HG02763 (cell line): ENCODE measurements at regions not wholly inside any gene's neighbourhood (a gene's known extent, or its start where the extent isn't known, plus 50 kb on each side); places are given as distances from the start of the nearest gene placed in this dataset.

Source experiments
- ATAC-seq: cut with Tn5 transposase; IDR thresholded peaks from one replicate; pipeline ENCODE4 v1.9.1; 2021; ENCODE audit warnings: mild to moderate bottlenecking, moderate library complexity; ENCODE audit not compliant: unreplicated experiment

DNA sequence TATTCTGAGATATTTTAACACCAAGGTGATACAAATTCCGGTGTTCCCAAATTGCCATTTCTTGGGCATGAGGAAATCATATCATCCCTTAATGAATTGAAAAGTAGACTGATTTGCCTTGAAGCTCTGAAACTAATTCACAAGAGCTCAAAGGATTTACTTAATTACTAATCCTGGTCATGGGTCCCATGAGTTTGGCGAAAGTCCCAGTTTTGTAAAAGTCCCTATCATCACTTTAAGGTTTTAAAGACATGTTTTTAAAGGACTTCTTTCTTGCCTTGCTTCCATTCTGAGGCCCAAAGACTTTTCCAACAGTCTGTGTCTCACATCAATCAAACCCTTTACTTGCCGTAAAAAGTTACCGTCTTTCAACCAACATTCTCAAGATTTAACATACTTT, 377.9 kb downstream of the DNAJB9 start:
- no peak for ATAC-seq

DNA sequence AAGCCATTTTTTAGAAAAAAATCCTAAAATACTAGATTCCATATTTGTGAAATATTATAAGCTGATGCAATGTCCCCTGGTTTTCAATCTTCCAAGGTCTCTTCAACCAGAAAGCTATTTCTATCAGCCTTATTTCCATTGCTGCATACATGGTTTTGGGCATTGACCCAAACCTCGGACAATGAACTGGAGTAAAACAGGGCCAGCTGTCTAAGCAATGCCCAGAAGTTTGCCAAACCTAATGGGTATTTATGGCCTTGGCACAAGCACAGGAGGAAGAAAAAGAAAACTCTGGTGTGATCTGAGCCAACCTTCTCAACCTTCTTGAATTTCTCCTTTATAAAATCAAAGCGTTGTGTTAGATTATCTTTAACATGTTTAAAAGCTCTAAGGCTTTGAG, 402.3 kb downstream of the DNAJB9 start:
- ATAC-seq, result no peak

DNA sequence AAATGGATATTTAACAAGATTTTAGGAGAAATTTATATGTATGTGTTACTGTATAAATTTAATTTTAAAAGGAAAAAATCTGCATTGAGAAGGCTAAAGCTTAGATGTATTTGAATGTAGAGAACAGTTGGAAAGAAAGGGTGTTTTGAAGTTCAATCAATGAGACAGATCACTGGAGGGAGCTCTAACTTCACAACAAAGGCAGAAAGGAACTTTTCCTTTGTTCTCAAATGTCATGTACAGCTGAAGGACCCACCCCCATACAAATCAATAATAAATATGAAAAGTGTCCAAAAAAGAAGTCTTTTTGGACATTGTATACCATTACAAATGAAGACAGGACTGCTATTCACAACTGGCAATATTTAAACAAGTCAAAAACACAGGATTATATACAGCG, 403.4 kb downstream of the DNAJB9 start:
- no peak for ATAC-seq

DNA sequence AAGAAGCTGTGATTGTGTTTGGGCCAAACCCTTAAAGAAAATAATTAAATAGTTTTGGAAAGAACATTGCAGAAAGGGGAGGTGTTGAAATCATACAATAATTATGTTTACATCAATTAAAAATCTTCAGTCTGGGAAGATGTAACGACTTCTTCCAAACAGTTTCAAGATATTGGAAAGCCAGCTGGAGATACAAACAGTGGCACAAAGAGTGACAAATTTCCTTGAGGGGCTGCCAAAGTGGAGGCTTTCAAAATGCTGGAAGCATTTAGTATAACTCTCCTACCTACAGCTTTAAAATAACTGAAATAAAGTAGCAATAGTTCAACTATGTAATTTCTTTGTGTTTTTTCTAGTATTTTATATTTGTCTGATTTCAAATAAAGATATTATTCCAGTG, 405.0 kb downstream of the DNAJB9 start:
- no peak for ATAC-seq

DNA sequence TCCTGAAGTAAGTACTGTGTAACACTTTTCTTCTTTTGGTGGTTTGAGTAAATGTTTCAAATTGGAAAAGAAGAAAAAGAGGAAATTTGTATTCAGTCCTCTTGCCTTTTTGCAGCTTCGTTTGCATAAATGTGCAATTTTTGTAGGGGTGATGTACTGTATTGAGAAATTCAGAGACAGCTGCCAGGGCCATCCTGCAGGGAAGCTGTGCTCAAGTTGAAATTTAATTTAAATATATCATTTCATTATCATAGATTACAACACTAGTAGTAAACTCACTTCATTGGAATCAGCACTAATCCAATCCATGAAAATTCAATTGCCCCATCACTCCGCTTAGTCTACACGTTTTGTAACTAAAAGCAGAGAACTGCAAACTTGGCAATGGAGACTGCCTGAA, 415.4 kb downstream of the DNAJB9 start:
- ATAC-seq, result no peak

DNA sequence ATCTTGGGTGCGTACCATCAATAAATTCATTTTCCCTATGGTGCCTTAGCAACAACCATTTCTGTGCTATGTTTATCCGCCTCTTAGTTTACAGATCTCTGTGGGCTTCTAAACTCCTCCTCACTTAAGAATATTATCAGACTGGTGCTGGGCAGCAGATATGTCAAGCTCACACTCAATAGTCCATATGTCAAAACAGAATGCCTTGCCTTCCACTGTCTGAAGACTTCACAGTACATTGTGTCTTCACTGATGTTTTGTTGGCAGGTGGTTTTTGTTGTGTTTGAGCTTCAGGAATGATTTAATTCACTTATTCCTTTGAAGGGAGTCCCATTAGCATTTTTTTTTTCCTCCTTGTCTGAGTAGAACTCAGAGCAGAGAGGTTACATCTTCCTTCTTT, 419.6 kb downstream of the DNAJB9 start:
- ATAC-seq, result no peak

DNA sequence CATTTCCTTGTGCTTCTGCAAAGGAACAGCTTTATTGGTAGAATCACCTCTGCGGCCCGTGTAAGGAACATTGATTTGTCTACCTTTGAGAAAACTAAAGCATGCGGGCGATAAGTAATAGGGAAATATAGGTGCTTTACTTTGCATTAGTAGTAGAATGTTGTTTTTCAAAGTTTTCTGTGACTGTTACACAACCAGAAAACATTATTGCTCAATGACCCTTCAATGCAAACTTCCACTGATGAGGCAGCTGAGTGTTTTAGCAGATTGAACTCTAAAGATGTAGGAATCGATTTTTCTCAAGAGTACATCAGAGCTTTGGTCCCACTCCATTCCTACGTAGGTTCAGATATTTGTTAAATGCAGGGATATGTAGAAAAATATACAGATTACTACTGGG, 427.8 kb downstream of the DNAJB9 start:
- ATAC-seq, result no peak

DNA sequence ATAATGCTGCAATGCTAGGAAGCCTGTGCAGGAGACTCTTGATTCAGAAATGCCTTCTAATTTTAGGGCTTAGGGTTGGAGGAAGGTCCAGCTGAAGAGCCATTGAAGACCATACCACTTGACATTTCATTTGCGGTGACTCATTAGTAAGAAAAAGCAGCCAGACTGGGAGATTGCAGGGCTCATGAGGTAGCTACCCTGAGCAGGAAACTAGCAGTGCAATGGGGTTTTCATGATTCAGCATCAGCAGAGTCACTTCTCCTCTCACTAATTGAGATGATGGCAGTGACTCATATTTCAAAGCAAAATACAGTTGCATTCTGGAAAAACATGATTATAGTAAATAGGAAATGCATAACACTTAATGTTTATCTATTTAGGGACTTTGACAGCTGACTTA, 434.1 kb downstream of the DNAJB9 start:
- ATAC-seq, result no peak

DNA sequence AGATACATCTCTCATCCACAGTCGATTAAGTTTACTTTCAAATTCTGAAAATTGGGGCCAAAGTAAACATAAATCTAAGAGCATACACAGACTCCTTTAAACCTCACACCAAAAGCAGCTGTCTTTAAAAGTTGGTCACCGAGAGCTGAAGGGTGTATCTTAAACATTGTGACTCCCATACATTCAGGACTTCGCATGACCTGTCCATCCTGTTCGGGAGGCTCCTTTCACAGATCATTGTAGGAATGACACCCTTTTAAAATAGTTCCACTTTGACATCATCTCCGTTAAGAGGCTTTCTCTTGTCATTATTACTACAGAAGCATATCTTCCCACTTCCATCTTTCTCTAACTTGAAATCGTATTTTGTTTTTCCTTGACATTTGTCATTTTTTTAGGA, 440.0 kb downstream of the DNAJB9 start:
- no peak for ATAC-seq

DNA sequence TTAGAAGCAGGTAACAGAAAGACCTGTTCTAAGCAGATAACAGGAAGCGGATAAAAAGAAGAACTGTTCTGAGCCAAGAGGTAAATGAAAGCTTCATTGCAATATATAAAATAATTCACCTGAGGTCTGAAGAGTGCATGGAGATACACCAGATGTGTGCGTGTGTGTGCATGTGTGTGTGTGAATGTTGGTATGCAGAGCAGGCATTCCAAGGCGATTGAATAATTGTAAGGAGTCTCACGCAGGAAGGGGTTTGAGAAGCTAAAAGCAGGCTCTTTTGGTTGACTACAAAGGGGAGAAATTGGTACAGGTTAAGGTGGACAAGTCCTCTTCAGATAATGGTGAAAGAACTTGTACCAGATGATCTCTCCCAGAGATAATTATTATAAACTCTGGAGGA, 450.6 kb downstream of the DNAJB9 start:
- ATAC-seq, result no peak

DNA sequence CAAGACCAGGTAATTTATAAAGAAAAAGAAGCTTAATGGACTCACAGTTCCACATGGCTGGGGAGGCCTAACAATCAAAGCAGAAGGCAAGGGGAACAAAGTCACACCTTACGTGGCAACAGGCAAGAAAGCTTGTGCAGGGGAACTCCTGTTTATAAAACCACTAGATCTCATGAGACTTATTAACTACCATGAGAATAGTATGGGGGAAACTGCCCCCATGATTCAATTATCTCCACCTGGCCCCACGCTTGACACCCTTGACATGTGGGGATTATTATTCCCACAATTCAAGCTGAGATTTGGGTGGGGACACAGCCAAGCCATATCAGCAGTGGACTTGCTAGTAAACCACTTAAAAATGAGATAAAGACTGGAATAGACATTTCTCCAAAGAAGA, 451.7 kb downstream of the DNAJB9 start:
- no peak for ATAC-seq

DNA sequence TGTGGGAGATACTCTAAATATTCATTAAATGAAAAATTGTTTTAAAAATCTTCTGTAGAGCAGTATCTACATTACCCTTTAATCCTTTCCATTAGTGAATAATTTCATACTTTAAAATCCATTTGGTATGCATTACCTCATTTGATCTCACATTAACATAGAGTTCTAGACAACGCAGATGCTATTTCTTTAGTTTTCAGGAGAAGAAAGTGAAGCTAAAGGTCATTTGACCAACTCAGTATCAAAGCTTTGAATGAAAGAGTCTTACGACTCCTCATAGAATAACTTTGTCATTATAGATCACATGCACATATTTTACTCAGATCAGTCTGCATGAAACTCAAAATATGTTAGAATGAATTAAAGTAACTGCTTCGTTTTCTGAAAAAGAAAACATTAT, 460.2 kb downstream of the DNAJB9 start:
- no peak for ATAC-seq

DNA sequence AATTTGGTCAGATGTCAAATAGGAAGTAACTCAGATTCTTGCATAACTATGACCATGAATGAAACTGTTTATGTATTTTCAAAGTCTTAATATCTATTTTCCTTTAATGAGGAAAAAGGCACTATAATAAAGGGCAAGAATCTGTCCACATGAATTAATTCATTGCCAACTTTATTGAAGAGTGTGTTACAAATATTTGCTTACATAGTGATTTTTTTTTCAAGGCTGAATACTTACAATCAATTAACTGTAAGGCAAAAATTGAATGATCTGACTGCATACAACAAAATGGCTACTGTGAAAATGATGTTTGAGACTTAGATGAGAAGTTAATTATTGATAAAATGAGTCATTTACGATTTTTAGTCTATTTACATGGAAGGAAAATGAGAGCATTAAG, 475.0 kb downstream of the DNAJB9 start:
- ATAC-seq, result no peak

DNA sequence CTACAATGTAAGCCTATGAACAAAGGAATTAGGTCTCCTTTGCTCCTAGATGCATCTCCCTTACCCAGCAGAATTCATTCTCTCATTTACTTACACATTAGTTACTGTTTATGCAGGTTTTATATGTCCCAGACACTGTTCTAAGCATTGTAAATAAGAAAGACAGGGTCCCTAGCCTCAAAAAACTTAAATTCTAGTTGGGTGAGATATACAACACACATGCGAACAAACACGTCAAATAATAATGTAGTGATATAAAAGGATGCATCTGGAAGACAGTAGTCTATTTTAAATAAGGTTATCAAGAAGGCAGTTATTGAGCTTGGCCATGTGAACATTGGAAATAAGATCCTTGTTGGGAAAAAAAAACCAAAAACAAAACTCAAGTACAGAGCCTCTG, 479.7 kb downstream of the DNAJB9 start:
- no peak for ATAC-seq

DNA sequence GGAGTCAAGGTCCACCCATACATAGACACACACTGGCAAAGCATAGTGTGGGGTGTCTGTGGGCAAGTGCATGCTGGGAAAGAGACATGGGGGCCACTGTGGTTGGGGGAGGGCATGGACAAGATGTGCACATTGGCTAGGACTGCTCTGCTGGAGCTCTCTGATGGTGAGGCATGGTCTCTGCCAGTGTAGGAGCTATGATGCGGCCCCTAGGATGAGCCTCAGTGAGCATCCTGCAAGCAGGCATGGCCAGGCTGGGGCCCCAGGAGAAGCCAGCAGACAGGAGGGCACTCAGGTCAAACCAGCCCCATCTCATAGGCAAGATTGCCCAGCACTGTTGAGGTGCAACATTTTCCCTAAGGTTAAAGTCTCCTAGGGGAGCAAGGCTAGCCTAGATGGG, 489.4 kb downstream of the DNAJB9 start:
- ATAC-seq, result no peak

DNA sequence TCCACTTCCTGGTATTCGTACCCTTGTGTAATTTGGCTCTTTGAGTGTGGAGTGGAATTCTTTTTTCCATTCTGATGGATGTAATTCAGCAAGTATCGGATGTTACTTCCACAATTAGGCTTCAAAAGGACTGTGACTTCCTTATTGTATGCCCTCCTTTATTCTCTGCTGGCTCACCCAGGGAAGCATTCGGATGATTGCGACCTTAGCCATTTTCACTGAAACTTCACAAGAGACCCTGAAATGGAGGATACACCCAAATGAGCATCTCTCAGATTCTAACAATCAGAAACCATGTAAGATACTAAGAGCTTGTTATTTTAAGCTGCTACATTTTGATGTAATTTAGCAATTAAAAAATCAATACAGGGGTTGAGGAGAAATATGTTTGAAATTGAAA, 493.1 kb downstream of the DNAJB9 start:
- no peak for ATAC-seq

DNA sequence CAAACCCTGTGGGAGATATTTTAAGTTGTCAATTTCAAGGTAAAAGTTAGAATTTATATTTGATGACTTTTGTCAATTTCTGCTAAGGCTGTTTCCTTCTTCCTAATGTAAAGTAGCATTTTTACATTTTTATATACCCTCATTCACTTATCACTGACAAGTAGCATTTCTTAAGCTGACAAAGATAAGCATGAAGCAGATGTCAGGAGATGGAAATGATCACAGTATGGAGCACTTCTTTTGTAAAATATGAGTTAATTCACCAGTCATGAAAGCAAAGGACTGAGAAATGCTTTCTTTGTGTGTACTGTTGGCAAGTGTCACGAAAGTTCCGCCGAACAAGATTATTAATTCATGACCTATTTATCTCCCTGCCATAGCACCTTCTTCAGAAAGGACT, 503.9 kb downstream of the DNAJB9 start:
- no peak for ATAC-seq

DNA sequence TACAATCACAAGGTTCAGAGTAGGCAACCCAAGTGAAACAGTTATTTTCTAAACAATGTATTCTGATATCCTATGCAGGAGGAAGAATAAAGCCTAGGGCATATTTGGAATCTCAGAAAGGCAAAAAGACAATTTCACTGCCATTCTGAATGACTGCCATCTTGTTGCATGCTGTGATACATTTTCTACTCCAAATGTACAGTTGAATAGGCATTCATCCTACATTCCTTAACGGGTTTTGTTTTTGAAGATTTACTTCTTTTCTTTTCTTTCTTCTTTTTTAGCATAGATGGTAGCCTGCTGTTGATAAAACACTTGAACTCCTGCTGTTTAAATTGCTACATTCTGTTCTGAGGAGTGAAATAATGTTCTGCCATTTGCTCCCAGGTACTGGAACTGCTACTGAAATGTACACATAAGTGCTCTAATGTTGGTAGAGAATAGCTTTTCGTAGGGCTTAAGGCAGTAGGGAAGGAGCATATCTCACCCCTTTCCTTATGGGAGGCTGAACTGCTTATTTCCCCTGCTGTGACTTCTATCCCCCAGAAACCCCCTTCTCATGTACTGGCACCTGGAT, 506.8 kb downstream of the DNAJB9 start:
- no peak for ATAC-seq

DNA sequence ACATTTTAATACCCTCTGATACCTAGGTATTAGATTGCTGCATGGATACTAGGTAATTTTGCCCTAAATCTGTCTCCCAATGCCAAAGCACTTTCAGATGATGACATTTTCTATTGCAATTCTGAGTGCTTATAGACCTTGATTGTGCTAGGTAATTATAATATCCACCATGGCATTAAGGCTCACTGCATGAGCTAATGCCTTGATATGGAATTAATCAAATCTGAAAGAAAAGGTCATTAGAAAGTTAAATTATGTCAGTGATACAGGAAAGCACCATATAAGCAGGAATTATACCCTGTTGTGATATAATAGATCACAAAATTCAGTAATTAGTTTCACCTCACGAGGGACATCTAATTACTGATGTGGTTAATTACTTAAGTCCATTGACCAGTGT, 521.4 kb downstream of the DNAJB9 start:
- no peak for ATAC-seq

DNA sequence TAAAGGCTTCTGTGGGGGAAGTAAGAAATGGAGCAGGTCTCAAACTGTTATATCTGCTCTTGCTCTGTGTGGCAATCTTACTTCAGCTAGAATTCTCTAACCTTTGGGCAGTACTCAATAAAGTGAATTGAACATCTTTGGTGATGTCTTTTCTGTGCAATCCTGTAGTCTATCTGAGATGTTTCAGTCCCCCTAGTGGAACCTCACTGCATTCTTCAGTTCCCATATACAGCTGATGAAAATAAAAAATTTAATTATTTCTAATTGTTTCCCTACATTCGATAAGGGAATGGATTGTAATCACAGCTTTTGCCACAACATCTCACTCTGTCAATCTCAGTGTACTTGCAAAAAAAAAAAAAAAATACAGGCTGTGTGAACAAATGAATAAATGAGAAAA, 522.6 kb downstream of the DNAJB9 start:
- ATAC-seq, result no peak

DNA sequence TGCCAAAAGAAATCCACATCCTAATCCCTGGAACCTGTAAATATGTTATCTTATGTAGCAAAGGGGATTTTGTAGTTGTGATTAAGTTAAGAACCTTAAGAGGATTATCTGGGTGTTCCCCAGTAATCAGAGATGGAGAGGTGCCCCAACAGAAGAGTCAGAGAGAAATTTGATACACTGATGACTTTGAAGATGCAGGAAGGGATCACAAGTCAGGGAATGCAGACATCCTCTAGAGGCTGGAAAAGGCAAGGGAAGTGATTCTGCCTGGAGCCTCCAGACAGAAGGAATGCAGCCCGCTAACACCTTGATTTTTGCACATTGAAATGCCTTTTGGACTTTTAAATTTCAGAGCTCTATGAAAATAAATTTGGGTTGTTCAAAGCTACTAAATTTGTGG, 531.7 kb downstream of the DNAJB9 start:
- no peak for ATAC-seq

DNA sequence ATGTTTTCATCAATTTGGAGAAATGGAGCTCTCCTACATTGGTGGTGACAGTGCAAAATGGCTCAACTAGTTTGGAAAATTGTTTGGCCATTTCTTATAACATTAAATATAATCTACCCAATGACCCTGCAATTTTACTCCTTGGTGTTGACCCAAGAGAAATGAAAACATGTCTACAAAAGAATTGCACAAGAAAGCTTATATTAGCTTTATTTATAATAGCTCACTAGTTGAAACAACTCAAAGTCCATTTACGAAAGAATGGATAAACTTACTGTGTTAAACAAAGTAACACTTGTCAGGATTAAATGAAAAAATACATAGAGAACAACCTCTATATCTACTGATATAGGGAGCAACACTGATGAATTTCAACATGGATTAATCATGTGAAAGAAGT, 539.9 kb downstream of the DNAJB9 start:
- no peak for ATAC-seq

DNA sequence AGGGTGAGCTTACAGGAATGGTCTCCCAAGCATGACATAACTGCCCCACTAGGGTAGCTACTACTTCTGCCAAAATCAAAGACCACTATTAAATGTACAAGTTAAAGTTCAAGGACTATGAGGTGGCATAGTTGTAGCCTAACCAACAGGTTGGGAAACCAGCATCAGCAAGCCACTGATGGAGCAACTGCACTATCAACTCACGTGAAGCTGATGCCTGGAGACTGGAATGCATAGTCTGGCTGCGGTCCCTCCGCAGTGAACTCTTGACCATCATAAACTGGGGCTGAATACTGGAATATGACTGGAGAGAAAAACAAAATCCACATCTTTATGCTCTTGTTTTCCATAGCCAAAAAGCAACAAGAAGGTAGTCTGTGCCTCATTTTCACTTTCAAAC, 541.4 kb downstream of the DNAJB9 start:
- no peak for ATAC-seq
